Gastroesophageal sphincter (tissue), 4 donors: ENCODE measurements at regions not wholly inside any gene's neighbourhood (a gene's known extent, or its start where the extent isn't known, plus 50 kb on each side); places are given as distances from the start of the nearest gene placed in this dataset.

Source experiments
- ATAC-seq: fragments of 150-250 bp; one replicate; pipeline ENCODE4 v1.9.1; 2016; ENCODE audit warnings: mild to moderate bottlenecking, moderate library complexity
- H3K27ac ChIP-seq, 4 donors: fragments of 200-600 bp; sonication (generic) in 3 of 4; 1 replicate in 3 of 4; 2 replicates in 1 of 4; pipeline ENCODE4 v1.5.1; 2016 to 2019
- H3K27me3 ChIP-seq: fragments of 200-600 bp; sonication (generic); one replicate; pipeline ENCODE4 v1.5.1; 2019
- H3K36me3 ChIP-seq, 2 donors: fragments of 200-600 bp; sonication (generic); one replicate each; pipeline ENCODE4 v1.5.1; 2019; ENCODE audit warnings: control low read depth in 1 of 2
- H3K4me1 ChIP-seq, 3 donors: fragments of 200-600 bp; sonication (generic); 1 replicate in 2 of 3; 2 replicates in 1 of 3; pipeline ENCODE4 v1.5.1; 2016 to 2019; ENCODE audit warnings: control low read depth in 2 of 3
- H3K4me3 ChIP-seq, 2 donors: fragments of 200-600 bp; sonication (generic); one replicate each; pipeline ENCODE4 v1.5.1; 2019; ENCODE audit warnings: mild to moderate bottlenecking in 1 of 2, moderate library complexity in 1 of 2
- H3K9me3 ChIP-seq, 3 donors: fragments of 200-600 bp; sonication (generic); one replicate each; pipeline ENCODE4 v1.5.1; 2017 to 2019; ENCODE audit warnings: control low read depth in 2 of 3
- EP300 ChIP-seq: sonication (generic); formaldehyde crosslinking; IDR thresholded peaks from one replicate; pipeline ENCODE4 v1.6.1; 2017; ENCODE audit warnings: antibody characterized with exemption, mild to moderate bottlenecking
- POLR2A ChIP-seq, 2 donors: fragments of 450-650 bp; IDR thresholded peaks; one replicate each; pipeline ENCODE4 v1.6.1; 2017; ENCODE audit warnings: antibody characterized with exemption in 2 of 2, mild to moderate bottlenecking in 2 of 2, moderate library complexity in 1 of 2
- POLR2AphosphoS5 ChIP-seq: sonication (generic); formaldehyde crosslinking; IDR thresholded peaks from one replicate; pipeline ENCODE4 v1.6.1; 2017; ENCODE audit warnings: antibody characterized with exemption
- WGBS, 2 donors: methylation state at CpG; one replicate each; pipeline ENCODE4 v1.1.5; 2018; ENCODE audit warnings: low coverage in 1 of 2; 5-methylcytosine and 5-hydroxymethylcytosine counted together
- TF ChIP-seq, protein P1 (sequence below), 4 experiments: fragments of 200-600 bp in 2 of 4; fragments of 450-650 bp in 2 of 4; sonication (generic) in 1 of 4; IDR thresholded peaks; one replicate each; pipeline ENCODE4 v1.5.1; 2017 to 2019; ENCODE audit warnings: antibody characterized with exemption in 4 of 4, mild to moderate bottlenecking in 2 of 4, moderate library complexity in 2 of 4

DNA sequence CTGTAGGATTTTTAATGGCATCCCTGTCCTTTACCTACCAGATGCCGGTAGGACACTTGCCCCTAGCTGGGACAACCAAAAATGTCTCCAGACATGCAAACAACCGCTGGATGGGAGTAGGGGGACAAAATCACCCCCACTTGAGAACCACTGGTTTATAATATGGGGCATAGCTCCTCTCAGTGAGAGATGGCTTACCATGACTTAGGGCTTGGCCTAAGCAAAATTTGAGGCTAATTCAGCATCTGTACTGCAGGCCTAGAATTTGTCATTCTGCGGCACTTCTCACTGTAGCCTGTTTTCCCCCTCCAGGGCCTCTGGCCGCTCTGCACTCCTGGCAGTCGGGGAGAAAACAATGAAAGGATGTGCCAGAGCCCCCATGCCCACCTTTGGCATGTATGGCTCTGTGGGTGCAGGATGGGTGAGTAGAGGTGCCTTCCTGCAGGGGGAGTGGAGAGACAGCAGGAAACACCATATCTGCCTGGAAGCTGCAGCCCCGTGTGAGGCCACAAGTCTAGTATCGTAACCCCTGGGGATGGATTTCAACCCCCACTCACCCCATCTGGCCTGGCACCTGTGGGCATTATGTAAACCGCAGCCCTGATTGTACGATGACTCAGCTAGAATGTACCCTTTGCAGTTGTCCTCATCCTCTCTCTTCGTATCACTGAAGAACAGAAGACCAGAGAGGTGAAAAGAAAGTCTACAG lies 268.1 kb downstream of the SOX9 start:
- Histone ChIP-seq H3K36me3 (no peaks in the 10 kb centered on the region), H3K27me3 (peaks cover 9% of the 10 kb centered on the region), H3K4me1 (no peaks in the 10 kb centered on the region), H3K9me3 (no peaks in the 10 kb centered on the region), H3K27ac (no peak overlapping the region), H3K4me3 (no peak overlapping the region)
- TF ChIP-seq POLR2AphosphoS5 (no peak), EP300 (no peak), POLR2A (IDR thresholded peaks at IDR 0.05) (no peak)
- TF ChIP-seq, protein P1, sequence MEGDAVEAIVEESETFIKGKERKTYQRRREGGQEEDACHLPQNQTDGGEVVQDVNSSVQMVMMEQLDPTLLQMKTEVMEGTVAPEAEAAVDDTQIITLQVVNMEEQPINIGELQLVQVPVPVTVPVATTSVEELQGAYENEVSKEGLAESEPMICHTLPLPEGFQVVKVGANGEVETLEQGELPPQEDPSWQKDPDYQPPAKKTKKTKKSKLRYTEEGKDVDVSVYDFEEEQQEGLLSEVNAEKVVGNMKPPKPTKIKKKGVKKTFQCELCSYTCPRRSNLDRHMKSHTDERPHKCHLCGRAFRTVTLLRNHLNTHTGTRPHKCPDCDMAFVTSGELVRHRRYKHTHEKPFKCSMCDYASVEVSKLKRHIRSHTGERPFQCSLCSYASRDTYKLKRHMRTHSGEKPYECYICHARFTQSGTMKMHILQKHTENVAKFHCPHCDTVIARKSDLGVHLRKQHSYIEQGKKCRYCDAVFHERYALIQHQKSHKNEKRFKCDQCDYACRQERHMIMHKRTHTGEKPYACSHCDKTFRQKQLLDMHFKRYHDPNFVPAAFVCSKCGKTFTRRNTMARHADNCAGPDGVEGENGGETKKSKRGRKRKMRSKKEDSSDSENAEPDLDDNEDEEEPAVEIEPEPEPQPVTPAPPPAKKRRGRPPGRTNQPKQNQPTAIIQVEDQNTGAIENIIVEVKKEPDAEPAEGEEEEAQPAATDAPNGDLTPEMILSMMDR (IDR thresholded peaks at IDR 0.05) = no peak
- 50 to 68% methylated on average over 2 to 6 of the region's 10 CpGs for WGBS, 2 donors
- ATAC-seq = no peak

GRCh38 chr17:72390675-72391508 lies 270.1 kb downstream of the SOX9 start:
- Histone ChIP-seq H3K4me3 (no peak overlapping the region), H3K36me3 (no peaks in the 10 kb centered on the region), H3K27ac (no peak overlapping the region), H3K4me1 (no peaks in the 10 kb centered on the region), H3K9me3 (no peaks in the 10 kb centered on the region), H3K27me3 (no peaks in the 10 kb centered on the region)
- TF ChIP-seq POLR2AphosphoS5 = no peak
- TF ChIP-seq EP300 = no peak
- TF ChIP-seq, protein P1 (IDR thresholded peaks at IDR 0.05) = no peak
- WGBS, 2 donors = 69 to 86% methylated on average over 3 of the region's 3 CpGs
- ATAC-seq = no peak

DNA sequence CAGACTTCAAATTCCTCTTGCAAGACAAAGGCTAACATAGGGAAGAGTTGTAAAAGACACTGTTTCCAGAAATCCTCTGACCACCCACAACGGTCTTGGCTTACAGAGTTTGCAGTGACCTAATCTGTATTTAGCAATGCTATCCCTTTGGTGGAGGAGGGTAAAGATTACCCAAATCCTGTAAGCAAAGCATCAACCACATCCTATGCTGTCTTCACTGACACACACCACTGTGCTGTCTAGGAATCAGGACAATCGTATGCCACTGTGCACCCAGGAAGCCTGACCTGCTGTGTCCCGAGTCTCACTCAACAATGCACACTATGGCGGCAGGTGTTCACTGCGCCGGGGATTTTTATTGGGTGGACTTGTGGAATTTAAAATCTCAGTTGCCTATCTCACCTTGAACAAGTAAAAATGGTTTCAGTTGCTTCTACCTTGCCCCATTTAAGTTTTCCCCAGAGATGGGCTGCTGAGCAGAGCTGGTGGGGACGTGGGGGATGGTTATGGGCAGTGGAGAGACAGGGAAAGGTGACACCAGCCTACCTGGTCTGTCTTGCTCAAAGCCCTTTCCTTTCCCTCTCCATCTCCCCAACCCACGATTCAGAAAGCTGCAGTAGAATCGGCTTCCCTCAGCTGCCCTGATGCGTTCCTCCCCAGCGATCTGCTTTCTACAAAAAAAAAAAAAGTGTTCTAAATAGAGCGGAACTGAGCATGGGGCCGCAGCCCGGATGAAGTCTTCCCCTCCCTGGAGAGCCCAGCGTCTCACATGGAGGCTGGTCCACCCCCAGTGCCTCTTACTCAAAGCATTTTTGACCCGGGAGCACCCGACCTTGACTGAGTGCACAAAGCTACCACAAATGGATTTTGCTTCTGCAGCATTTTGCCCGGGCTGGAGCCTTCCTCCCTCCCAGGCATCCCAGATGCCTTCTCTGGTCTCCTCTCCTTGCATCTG lies 271.5 kb downstream of the SOX9 start:
- Histone ChIP-seq H3K27ac (no peak overlapping the region), H3K27me3 (no peaks in the 10 kb centered on the region), H3K36me3 (no peaks in the 10 kb centered on the region), H3K9me3 (no peaks in the 10 kb centered on the region), H3K4me3 (no peak overlapping the region), H3K4me1 (no peaks in the 10 kb centered on the region)
- 90 to 92% methylated on average over 8 to 9 of the region's 18 CpGs for WGBS, 2 donors
- no peak for TF ChIP-seq POLR2AphosphoS5
- no peak for TF ChIP-seq EP300
- TF ChIP-seq, protein P1 (IDR thresholded peaks at IDR 0.05) = no peak
- TF ChIP-seq POLR2A (IDR thresholded peaks at IDR 0.05) = no peak
- no peak for ATAC-seq

GRCh38 chr17:72393553-72393952 lies 272.7 kb downstream of the SOX9 start:
- H3K4me1 ChIP-seq = no peaks in the 10 kb centered on the region
- H3K27me3 ChIP-seq = no peaks in the 10 kb centered on the region
- no peaks in the 10 kb centered on the region for H3K36me3 ChIP-seq
- no peak overlapping the region for H3K27ac ChIP-seq
- ATAC-seq = no peak
- 68 to 100% methylated on average over 1 to 2 of the region's 2 CpGs for WGBS, 2 donors
- TF ChIP-seq EP300 = no peak
- no peak for TF ChIP-seq POLR2A (IDR thresholded peaks at IDR 0.05)
- no peak for TF ChIP-seq POLR2AphosphoS5
- TF ChIP-seq, protein P1 (IDR thresholded peaks at IDR 0.05) = no peak
- no peaks in the 10 kb centered on the region for H3K9me3 ChIP-seq
- H3K4me3 ChIP-seq = no peak overlapping the region
